Endothelial cell (in vitro differentiated cells): ENCODE measurements at regions not wholly inside any gene's neighbourhood (a gene's known extent, or its start where the extent isn't known, plus 50 kb on each side); places are given as distances from the start of the nearest gene placed in this dataset.

Experiments
- DNase-seq: peaks from one replicate; pipeline ENCODE4 v3.0.0; 2021; ENCODE audit warnings: low spot score
- H3K27ac Mint-ChIP-seq: one replicate; pipeline ENCODE4 v1.8.0; 2021; ENCODE audit warnings: mixed read lengths, inconsistent platforms; ENCODE audit not compliant: unreplicated experiment
- H3K27me3 Mint-ChIP-seq: one replicate; pipeline ENCODE4 v1.8.0; 2021; ENCODE audit warnings: mild to moderate bottlenecking, moderate library complexity, mixed read lengths, inconsistent platforms; ENCODE audit not compliant: unreplicated experiment
- H3K36me3 Mint-ChIP-seq: one replicate; pipeline ENCODE4 v1.8.0; 2021; ENCODE audit warnings: mild to moderate bottlenecking, low read depth, mixed read lengths, inconsistent platforms; ENCODE audit not compliant: unreplicated experiment
- H3K4me1 Mint-ChIP-seq: one replicate; pipeline ENCODE4 v1.8.0; 2021; ENCODE audit warnings: mild to moderate bottlenecking, mixed read lengths, inconsistent platforms; ENCODE audit not compliant: unreplicated experiment
- H3K4me3 Mint-ChIP-seq: one replicate; pipeline ENCODE4 v1.8.0; 2021; ENCODE audit warnings: mild to moderate bottlenecking, mixed read lengths, inconsistent platforms; ENCODE audit not compliant: unreplicated experiment
- H3K9me3 Mint-ChIP-seq: one replicate; pipeline ENCODE4 v1.8.0; 2021; ENCODE audit warnings: mixed read lengths, inconsistent platforms; ENCODE audit not compliant: unreplicated experiment
- CTCF ChIP-seq: fragments of 200-600 bp; sonication (generic); IDR thresholded peaks from one replicate; pipeline ENCODE4 v1.5.0; 2021; ENCODE audit warnings: antibody characterized with exemption; ENCODE audit not compliant: unreplicated experiment

- no peaks in the 10 kb centered on the region for H3K36me3 Mint-ChIP-seq
- H3K9me3 Mint-ChIP-seq, result no peaks in the 10 kb centered on the region
- no peak overlapping the region for H3K27ac Mint-ChIP-seq
- no peak for TF ChIP-seq CTCF
- no peaks in the 10 kb centered on the region for H3K27me3 Mint-ChIP-seq
- H3K4me1 Mint-ChIP-seq, result no peaks in the 10 kb centered on the region
- DNase-seq, result no peak
- H3K4me3 Mint-ChIP-seq, result no peak overlapping the region
Observed at GRCh38 chr7:52283335-52283734, 752.1 kb upstream of the POM121L12 start.

GRCh38 chr7:52273685-52274610 is 761.5 kb upstream of the POM121L12 start:
- H3K4me3 Mint-ChIP-seq, result no peak overlapping the region
- DNase-seq, result no peak
- H3K4me1 Mint-ChIP-seq, result no peaks in the 10 kb centered on the region

GRCh38 chr7:52271703-52272102 is 763.7 kb upstream of the POM121L12 start:
- no peak for DNase-seq
- Mint-ChIP-seq H3K27ac (no peak overlapping the region), H3K36me3 (no peaks in the 10 kb centered on the region), H3K27me3 (no peaks in the 10 kb centered on the region), H3K4me1 (no peaks in the 10 kb centered on the region), H3K4me3 (no peak overlapping the region), H3K9me3 (no peaks in the 10 kb centered on the region)
- no peak for TF ChIP-seq CTCF

More at GRCh38 chr7:52273685-52274610, 761.5 kb upstream of the POM121L12 start:
- H3K27ac Mint-ChIP-seq, result no peak overlapping the region
- H3K9me3 Mint-ChIP-seq, result no peaks in the 10 kb centered on the region
- no peaks in the 10 kb centered on the region for H3K27me3 Mint-ChIP-seq
- TF ChIP-seq CTCF, result no peak
- H3K36me3 Mint-ChIP-seq, result no peaks in the 10 kb centered on the region

GRCh38 chr7:52270301-52270700 is 765.1 kb upstream of the POM121L12 start:
- DNase-seq, result no peak
- no peaks in the 10 kb centered on the region for H3K9me3 Mint-ChIP-seq
- no peak overlapping the region for H3K4me3 Mint-ChIP-seq
- no peak for TF ChIP-seq CTCF
- H3K4me1 Mint-ChIP-seq, result no peaks in the 10 kb centered on the region
- no peaks in the 10 kb centered on the region for H3K27me3 Mint-ChIP-seq
- no peaks in the 10 kb centered on the region for H3K36me3 Mint-ChIP-seq
- no peak overlapping the region for H3K27ac Mint-ChIP-seq

- DNase-seq, result no peak
- Mint-ChIP-seq H3K4me1 (no peaks in the 10 kb centered on the region), H3K4me3 (no peak overlapping the region), H3K36me3 (no peaks in the 10 kb centered on the region), H3K9me3 (no peaks in the 10 kb centered on the region), H3K27ac (no peak overlapping the region), H3K27me3 (no peaks in the 10 kb centered on the region)
- TF ChIP-seq CTCF, result no peak
Observed at GRCh38 chr7:52269669-52270068, 765.8 kb upstream of the POM121L12 start.
